IPS DF 6.9 (cell line): ENCODE measurements at regions not wholly inside any gene's neighbourhood (a gene's known extent, or its start where the extent isn't known, plus 50 kb on each side); places are given as distances from the start of the nearest gene placed in this dataset.

Experiments
- DNase-seq: peaks from one replicate; pipeline ENCODE4 v3.0.0-alpha.2; 2013; ENCODE audit warnings: low read depth, low spot score
- H3K27ac ChIP-seq: one replicate; pipeline ENCODE4 v1.5.1; 2013; ENCODE audit warnings: low read length, control low read depth
- H3K27me3 ChIP-seq: 2 replicates; pipeline ENCODE4 v1.6.1; 2013; ENCODE audit warnings: mild to moderate bottlenecking, low read length; ENCODE audit not compliant: control insufficient read depth, insufficient read depth
- H3K36me3 ChIP-seq: 2 replicates; pipeline ENCODE4 v1.6.1; 2013; ENCODE audit warnings: low read length; ENCODE audit not compliant: control insufficient read depth, insufficient read depth
- H3K4me1 ChIP-seq: 2 replicates; pipeline ENCODE4 v1.6.1; 2013; ENCODE audit warnings: low read length; ENCODE audit not compliant: control insufficient read depth, insufficient read depth
- H3K4me3 ChIP-seq: 2 replicates; pipeline ENCODE4 v1.5.1; 2013; ENCODE audit warnings: mild to moderate bottlenecking, low read length
- H3K9me3 ChIP-seq: 2 replicates; pipeline ENCODE4 v1.6.1; 2013; ENCODE audit warnings: low read length, inconsistent platforms; ENCODE audit not compliant: control insufficient read depth, insufficient read depth
- WGBS: extraction: QIAGEN DNeasy Blood & Tissue Kit; methylation state at CpG from one replicate; pipeline ENCODE4 v1.1.7; 2013; ENCODE audit warnings: mixed read lengths, missing lambda C conversion rate; ENCODE audit not compliant: insufficient read length, insufficient coverage; 5-methylcytosine and 5-hydroxymethylcytosine counted together

GRCh38 chr11:69380921-69381581 is 87.1 kb downstream of the MYEOV start:
- no peaks in the 10 kb centered on the region; the same call in 1 of the 2 replicates for H3K4me1 ChIP-seq
- DNase-seq, result no peak
- no peaks in the 10 kb centered on the region for H3K9me3 ChIP-seq
- H3K36me3 ChIP-seq, result no peaks in the 10 kb centered on the region
- H3K27me3 ChIP-seq, result no peaks in the 10 kb centered on the region
- no peak overlapping the region for H3K4me3 ChIP-seq
- no CpG with 5 or more reads among the region's 10 CpGs for WGBS
- H3K27ac ChIP-seq, result no peak overlapping the region

GRCh38 chr11:69381681-69382130 is 87.8 kb downstream of the MYEOV start:
- Histone ChIP-seq H3K4me1 (no peaks in the 10 kb centered on the region; the same call in 1 of the 2 replicates), H3K36me3 (no peaks in the 10 kb centered on the region), H3K27ac (no peak overlapping the region), H3K9me3 (no peaks in the 10 kb centered on the region), H3K27me3 (no peaks in the 10 kb centered on the region), H3K4me3 (no peak overlapping the region)
- no CpG with 5 or more reads among the region's 17 CpGs for WGBS
- DNase-seq, result no peak

GRCh38 chr11:69382131-69383128 is 88.5 kb downstream of the MYEOV start:
- no peaks in the 10 kb centered on the region for H3K9me3 ChIP-seq
- H3K36me3 ChIP-seq, result no peaks in the 10 kb centered on the region
- H3K4me1 ChIP-seq, result no peaks in the 10 kb centered on the region; the same call in 1 of the 2 replicates
- no CpG with 5 or more reads among the region's 27 CpGs for WGBS
- DNase-seq, result peak; percentile 9
- H3K27ac ChIP-seq, result no peak overlapping the region
- no peak overlapping the region for H3K4me3 ChIP-seq
- H3K27me3 ChIP-seq, result no peaks in the 10 kb centered on the region

GRCh38 chr11:69383372-69384250 is 89.7 kb downstream of the MYEOV start:
- no CpG with 5 or more reads among the region's 13 CpGs for WGBS
- Histone ChIP-seq H3K4me3 (no peak overlapping the region), H3K27me3 (no peaks in the 10 kb centered on the region), H3K9me3 (no peaks in the 10 kb centered on the region), H3K36me3 (no peaks in the 10 kb centered on the region), H3K27ac (no peak overlapping the region), H3K4me1 (no peaks in the 10 kb centered on the region)
- no peak for DNase-seq

- Histone ChIP-seq H3K27me3 (no peaks in the 10 kb centered on the region), H3K4me1 (no peaks in the 10 kb centered on the region)
- no CpG with 5 or more reads among the region's 31 CpGs for WGBS
Observed at GRCh38 chr11:69384251-69385143, 90.5 kb downstream of the MYEOV start.

GRCh38 chr11:69385144-69385820 is 91.3 kb downstream of the MYEOV start:
- whole genome bisulfite sequencing, result no CpG with 5 or more reads among the region's 6 CpGs
- no peaks in the 10 kb centered on the region for H3K9me3 ChIP-seq
- no peak overlapping the region for H3K27ac ChIP-seq
- no peaks in the 10 kb centered on the region for H3K36me3 ChIP-seq
- no peak for DNase-seq
- H3K27me3 ChIP-seq, result no peaks in the 10 kb centered on the region
- H3K4me1 ChIP-seq, result no peaks in the 10 kb centered on the region
- no peak overlapping the region for H3K4me3 ChIP-seq

More at GRCh38 chr11:69384251-69385143, 90.5 kb downstream of the MYEOV start:
- H3K27ac ChIP-seq, result no peak overlapping the region
- H3K36me3 ChIP-seq, result no peaks in the 10 kb centered on the region
- no peaks in the 10 kb centered on the region for H3K9me3 ChIP-seq
- DNase-seq, result no peak
- no peak overlapping the region for H3K4me3 ChIP-seq

GRCh38 chr11:69385832-69386427 is 92.0 kb downstream of the MYEOV start:
- Histone ChIP-seq H3K9me3 (no peaks in the 10 kb centered on the region), H3K36me3 (no peaks in the 10 kb centered on the region), H3K27me3 (no peaks in the 10 kb centered on the region), H3K4me1 (no peaks in the 10 kb centered on the region), H3K4me3 (no peak overlapping the region), H3K27ac (no peak overlapping the region)
- DNase-seq, result no peak
- WGBS, result no CpG with 5 or more reads among the region's 14 CpGs

- WGBS, result no CpG with 5 or more reads among the region's 8 CpGs
- no peaks in the 10 kb centered on the region for H3K4me1 ChIP-seq
- DNase-seq, result no peak
Observed at GRCh38 chr11:69386594-69387408, 92.8 kb downstream of the MYEOV start.

More at GRCh38 chr11:69386594-69387408, 92.8 kb downstream of the MYEOV start:
- Histone ChIP-seq H3K4me3 (no peak overlapping the region; the same call in 1 of the 2 replicates), H3K27me3 (no peaks in the 10 kb centered on the region), H3K36me3 (no peaks in the 10 kb centered on the region), H3K9me3 (no peaks in the 10 kb centered on the region), H3K27ac (no peak overlapping the region)
